Activated CD4-positive, alpha-beta T cell treated with anti-CD3 and anti-CD28 coated beads, Interleukin-2, amount 10 ng/mL, durations not matched to agents 7 days and 5 days (primary cell): ENCODE measurements at regions not wholly inside any gene's neighbourhood (a gene's known extent, or its start where the extent isn't known, plus 50 kb on each side); places are given as distances from the start of the nearest gene placed in this dataset.
"Not testable (repeated sequence)": the region's sequence is repeated elsewhere in the genome, so short reads cannot be mapped to it uniquely, and the experiment has no call there.

Source experiments
- CTCF ChIA-PET: fragments of 350-600 bp; sonication (Branson Sonifier 250); formaldehyde crosslinking; loops from one replicate; lab custom pipeline; 2021; ENCODE audit warnings: antibody characterized with exemption; lab: Charles Lee
- POLR2A ChIA-PET: fragments of 350-600 bp; sonication (Branson Sonifier 250); formaldehyde crosslinking; loops from one replicate; lab custom pipeline; 2021; ENCODE audit warnings: antibody characterized with exemption; lab: Charles Lee
- DNase-seq: peaks from one replicate; pipeline ENCODE4 v3.0.0-alpha.2; 2020
- H3K27ac Mint-ChIP-seq: one replicate; pipeline ENCODE4 v1.8.0; 2021; ENCODE audit warnings: mild to moderate bottlenecking, moderate library complexity, mixed read lengths
- H3K27me3 Mint-ChIP-seq: one replicate; pipeline ENCODE4 v1.8.0; 2021; ENCODE audit warnings: mixed read lengths
- H3K36me3 Mint-ChIP-seq: one replicate; pipeline ENCODE4 v1.8.0; 2021; ENCODE audit warnings: low read depth, mixed read lengths
- H3K4me1 Mint-ChIP-seq: one replicate; pipeline ENCODE4 v1.8.0; 2021; ENCODE audit warnings: mixed read lengths
- H3K4me3 Mint-ChIP-seq: one replicate; pipeline ENCODE4 v1.8.0; 2021; ENCODE audit warnings: mild to moderate bottlenecking, moderate library complexity, mixed read lengths
- H3K9me3 Mint-ChIP-seq: one replicate; pipeline ENCODE4 v1.8.0; 2021; ENCODE audit warnings: mixed read lengths

DNA sequence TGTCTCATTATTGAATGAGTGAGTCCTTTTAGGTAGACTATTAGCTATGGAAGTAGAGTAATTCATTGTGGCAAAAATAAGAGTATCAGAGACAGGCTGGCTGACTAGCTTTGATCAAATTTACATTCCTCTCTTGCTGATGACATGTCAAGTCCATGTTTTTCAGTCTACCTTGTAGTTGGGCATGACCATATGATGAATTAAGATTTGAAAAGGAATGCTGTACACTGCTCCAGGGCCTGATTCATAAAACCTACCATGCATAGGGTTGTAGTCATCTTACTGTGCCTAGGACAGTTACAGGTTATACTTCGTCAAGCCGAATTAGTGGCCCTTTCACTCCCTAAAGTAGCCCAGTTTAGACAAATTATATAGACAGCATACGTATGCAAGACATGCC is 545.7 kb upstream of the MIS18BP1 start:
- Mint-ChIP-seq H3K4me3 (no peak overlapping the region), H3K9me3 (peaks cover 3% of the 10 kb centered on the region), H3K27ac (no peak overlapping the region), H3K4me1 (no peaks in the 10 kb centered on the region), H3K36me3 (no peaks in the 10 kb centered on the region), H3K27me3 (no peaks in the 10 kb centered on the region)
- ChIA-PET CTCF (no interaction called here), POLR2A (no interaction called here)
- DNase-seq, result no peak

DNA sequence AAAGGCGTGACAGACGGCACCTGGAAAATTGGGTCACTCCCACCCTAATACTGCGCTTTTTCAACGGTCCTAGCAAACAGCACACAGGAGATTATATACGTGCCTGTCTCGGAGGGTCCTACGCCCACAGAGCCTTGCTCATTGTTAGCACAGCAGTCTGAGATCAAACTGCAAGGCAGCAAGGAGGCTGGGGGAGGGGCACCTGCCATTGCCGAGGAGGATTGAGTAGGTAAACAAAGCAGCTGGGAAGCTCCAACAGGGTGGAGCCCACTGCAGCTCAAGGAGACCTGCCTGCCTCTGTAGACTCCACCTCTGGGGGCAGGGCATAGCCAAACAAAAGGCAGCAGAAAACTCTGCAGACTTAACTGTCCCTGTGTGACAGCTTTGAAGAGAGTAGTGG is 543.0 kb upstream of the MIS18BP1 start:
- H3K36me3 Mint-ChIP-seq, H3K9me3 Mint-ChIP-seq, H3K27me3 Mint-ChIP-seq, H3K27ac Mint-ChIP-seq, POLR2A ChIA-PET, DNase-seq, H3K4me3 Mint-ChIP-seq, H3K4me1 Mint-ChIP-seq, CTCF ChIA-PET: not testable (repeated sequence)

DNA sequence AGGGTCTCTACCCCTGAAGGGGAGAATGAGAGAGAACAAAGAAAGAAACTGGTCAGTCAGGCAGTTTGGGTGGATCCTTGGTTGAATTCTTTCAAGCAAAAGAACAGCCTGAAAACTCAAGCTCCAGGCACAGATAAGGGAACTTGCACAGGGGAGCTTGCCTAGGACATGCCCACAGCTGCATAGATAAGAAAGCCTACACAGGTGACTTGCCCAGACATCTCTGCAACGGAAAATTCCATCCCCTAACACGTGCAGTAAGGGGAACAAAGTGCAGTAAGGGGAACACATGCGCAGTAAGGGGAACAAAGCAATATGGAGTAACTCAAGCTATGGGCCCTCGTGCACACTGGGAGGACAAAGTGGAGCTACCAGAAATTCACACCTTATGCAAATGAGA is 540.1 kb upstream of the MIS18BP1 start:
- H3K36me3 Mint-ChIP-seq, result no peaks in the 10 kb centered on the region
- CTCF ChIA-PET, result no interaction called here
- peaks cover 10% of the 10 kb centered on the region for H3K9me3 Mint-ChIP-seq
- POLR2A ChIA-PET, result no interaction called here
- no peaks in the 10 kb centered on the region for H3K4me1 Mint-ChIP-seq
- H3K4me3 Mint-ChIP-seq, result no peak overlapping the region
- H3K27ac Mint-ChIP-seq, result no peak overlapping the region
- no peak for DNase-seq
- H3K27me3 Mint-ChIP-seq, result no peaks in the 10 kb centered on the region

DNA sequence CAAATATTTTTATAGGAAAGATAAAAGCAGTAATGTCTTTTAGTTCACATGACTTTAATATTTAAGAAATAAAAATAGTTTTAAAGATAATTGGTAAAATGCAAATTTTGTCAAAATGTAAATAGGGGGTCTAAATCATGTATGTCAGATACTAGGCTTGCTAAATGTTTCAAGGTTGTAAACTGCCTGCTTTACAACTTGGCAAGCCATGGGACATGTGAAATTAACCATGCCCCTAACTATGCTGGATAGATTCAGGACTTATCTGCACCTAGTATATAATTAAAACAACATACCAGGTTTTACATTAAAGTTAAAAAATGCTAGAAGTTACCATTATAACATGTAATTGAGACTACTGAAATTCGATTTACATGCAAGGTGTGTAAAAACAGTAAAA is 537.3 kb upstream of the MIS18BP1 start:
- CTCF ChIA-PET, result no interaction called here
- Mint-ChIP-seq H3K27ac (no peak overlapping the region), H3K4me3 (no peak overlapping the region), H3K4me1 (no peaks in the 10 kb centered on the region), H3K27me3 (no peaks in the 10 kb centered on the region), H3K9me3 (peaks cover 17% of the 10 kb centered on the region), H3K36me3 (no peaks in the 10 kb centered on the region)
- POLR2A ChIA-PET, result no interaction called here
- DNase-seq, result no peak

DNA sequence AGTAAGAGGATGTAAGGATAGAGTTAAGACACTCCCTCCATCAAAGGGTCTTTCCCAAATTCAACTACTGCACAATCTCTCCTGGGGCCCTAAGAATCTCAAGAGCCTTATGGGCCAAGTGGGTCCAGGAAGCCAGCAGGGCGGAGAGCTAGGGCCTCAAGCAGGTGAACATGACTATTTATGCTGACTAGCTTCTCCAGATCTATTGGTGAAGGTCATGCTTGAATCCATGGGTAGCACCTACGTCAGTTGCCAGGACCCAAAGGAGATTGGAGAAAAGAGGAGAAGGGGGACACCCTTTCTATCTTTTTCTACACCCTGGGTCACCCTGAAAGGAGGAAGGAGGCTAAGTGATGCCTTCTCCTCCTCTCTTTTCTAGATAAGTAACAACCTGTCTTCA is 534.2 kb upstream of the MIS18BP1 start:
- H3K9me3 Mint-ChIP-seq, result peaks cover 23% of the 10 kb centered on the region
- no peaks in the 10 kb centered on the region for H3K27me3 Mint-ChIP-seq
- no peak overlapping the region for H3K27ac Mint-ChIP-seq
- H3K4me1 Mint-ChIP-seq, result no peaks in the 10 kb centered on the region
- H3K4me3 Mint-ChIP-seq, result no peak overlapping the region
- CTCF ChIA-PET, result no interaction called here
- POLR2A ChIA-PET, result no interaction called here
- no peak for DNase-seq
- no peaks in the 10 kb centered on the region for H3K36me3 Mint-ChIP-seq

DNA sequence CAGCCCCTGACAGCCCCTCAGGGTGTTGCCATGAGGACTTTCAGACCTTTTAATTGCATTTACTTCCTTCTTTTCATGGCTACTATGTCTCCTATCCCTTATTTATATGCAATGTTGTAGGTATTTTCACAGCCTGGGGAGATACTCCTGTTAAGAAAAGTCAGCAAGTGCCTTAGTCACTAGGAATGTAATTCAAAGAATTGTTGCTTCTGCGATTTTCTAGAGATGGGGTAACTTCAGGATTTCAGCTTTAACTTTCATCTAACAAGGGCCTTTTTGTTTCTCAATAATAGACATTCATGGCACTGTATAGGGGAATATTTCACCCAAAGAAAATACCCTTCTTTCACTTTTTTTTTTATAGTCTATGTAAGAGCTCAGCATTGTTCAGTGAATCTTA is 533.3 kb upstream of the MIS18BP1 start:
- Mint-ChIP-seq H3K27me3 (no peaks in the 10 kb centered on the region), H3K4me1 (no peaks in the 10 kb centered on the region), H3K36me3 (no peaks in the 10 kb centered on the region), H3K9me3 (peaks cover 23% of the 10 kb centered on the region), H3K27ac (no peak overlapping the region), H3K4me3 (no peak overlapping the region)
- POLR2A ChIA-PET, result no interaction called here
- DNase-seq, result no peak
- CTCF ChIA-PET, result no interaction called here

DNA sequence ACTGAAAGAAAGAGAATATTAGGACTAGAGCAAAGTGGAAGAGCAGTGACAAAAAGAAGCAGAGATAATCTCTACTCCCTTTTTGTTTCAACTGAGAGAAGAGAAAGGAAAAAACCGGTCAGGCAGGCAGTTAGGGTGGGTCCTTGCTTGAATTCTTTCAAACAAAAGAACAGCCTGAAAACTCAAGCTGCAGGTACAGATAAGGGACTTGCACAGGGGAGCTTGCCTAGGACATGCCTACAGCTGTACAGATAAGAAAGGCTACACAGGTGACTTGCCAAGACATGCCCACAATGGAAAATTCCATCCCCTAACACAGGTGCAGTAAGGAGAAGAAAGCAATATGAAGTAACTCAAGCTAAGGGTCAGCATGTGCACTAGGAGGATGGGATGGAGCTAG is 532.2 kb upstream of the MIS18BP1 start:
- Mint-ChIP-seq H3K9me3 (peaks cover 29% of the 10 kb centered on the region), H3K4me1 (no peaks in the 10 kb centered on the region)

DNA sequence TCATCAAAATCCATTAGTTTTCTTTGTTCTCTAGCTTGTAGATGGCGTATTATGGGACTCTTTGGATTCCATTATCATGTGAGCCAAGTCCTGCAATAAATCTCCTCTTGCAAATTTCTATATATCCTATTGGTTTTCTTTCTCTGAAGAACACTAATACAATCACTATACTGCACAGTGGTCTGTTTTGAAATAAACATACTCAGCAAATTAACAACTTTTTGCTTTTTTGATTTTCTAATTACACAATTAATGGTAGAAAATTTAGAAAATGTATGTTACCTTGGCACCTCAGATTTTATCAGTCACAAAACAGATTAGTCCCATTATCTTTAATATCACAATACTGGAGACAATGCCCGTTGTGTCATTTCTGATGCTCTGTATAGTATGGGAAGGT is 513.2 kb upstream of the MIS18BP1 start:
- Mint-ChIP-seq H3K27ac (no peak overlapping the region), H3K4me3 (no peak overlapping the region), H3K36me3 (no peaks in the 10 kb centered on the region), H3K9me3 (peaks cover 7% of the 10 kb centered on the region), H3K4me1 (no peaks in the 10 kb centered on the region), H3K27me3 (no peaks in the 10 kb centered on the region)
- no peak for DNase-seq
- ChIA-PET POLR2A (no interaction called here), CTCF (no interaction called here)

More for the DNA sequence above, 532.2 kb upstream of the MIS18BP1 start:
- POLR2A ChIA-PET, result no interaction called here
- CTCF ChIA-PET, result no interaction called here
- no peak overlapping the region for H3K4me3 Mint-ChIP-seq
- no peaks in the 10 kb centered on the region for H3K36me3 Mint-ChIP-seq
- H3K27ac Mint-ChIP-seq, result no peak overlapping the region
- no peak for DNase-seq
- H3K27me3 Mint-ChIP-seq, result no peaks in the 10 kb centered on the region

DNA sequence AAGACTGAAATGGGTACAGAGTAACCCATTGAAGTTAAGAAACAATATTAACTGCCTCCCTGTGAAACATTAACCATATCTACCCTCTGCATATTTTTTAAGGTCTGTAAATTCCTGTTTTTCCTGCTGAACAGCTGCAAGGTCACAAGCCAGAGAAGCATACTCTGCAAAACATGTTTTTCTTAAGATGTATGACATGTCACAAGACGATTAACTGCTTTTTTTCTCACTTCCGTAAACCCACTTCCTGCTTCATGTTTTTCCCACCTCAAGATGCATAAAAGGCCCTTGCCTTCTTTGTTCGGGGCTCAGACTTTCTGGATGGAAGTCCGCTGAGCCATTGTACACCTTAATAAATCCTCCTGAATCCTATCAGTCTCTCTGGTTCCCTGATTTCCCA is 504.7 kb upstream of the MIS18BP1 start:
- H3K4me3 Mint-ChIP-seq, result no peak overlapping the region
- H3K36me3 Mint-ChIP-seq, result no peaks in the 10 kb centered on the region
- ChIA-PET POLR2A (no interaction called here), CTCF (no interaction called here)
- no peak overlapping the region for H3K27ac Mint-ChIP-seq
- H3K4me1 Mint-ChIP-seq, result no peaks in the 10 kb centered on the region
- H3K9me3 Mint-ChIP-seq, result peaks cover 25% of the 10 kb centered on the region
- H3K27me3 Mint-ChIP-seq, result no peaks in the 10 kb centered on the region
- no peak for DNase-seq

DNA sequence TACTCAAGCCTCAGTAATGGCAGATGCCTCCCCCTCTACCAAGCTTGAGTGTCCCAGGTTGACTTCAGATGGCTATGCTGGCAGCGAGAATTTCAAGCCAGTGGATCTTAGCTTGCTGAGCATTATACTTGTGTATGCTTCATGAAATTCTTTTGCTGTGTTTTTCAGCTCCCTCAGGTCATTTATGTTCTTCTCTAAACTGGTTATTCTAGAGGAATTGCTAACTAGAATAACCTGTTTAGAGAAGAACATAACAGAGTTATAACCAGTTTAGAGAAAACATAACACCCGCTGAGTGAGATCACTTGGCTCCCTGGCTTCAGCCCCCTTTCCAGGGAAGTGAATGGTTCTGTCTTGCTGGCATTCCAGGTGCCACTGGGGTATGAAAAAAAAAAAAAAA is 503.4 kb upstream of the MIS18BP1 start:
- H3K27me3 Mint-ChIP-seq, DNase-seq, H3K27ac Mint-ChIP-seq, CTCF ChIA-PET, H3K36me3 Mint-ChIP-seq, H3K4me3 Mint-ChIP-seq, H3K4me1 Mint-ChIP-seq: not testable (repeated sequence)
- POLR2A ChIA-PET, result interaction anchor here (0.6 kb wide), 1 partner anchor 304 kb away, joined by 4 read pairs; no protein-coding TSS in a partner anchor
- H3K9me3 Mint-ChIP-seq, result peaks cover 28% of the 10 kb centered on the region

DNA sequence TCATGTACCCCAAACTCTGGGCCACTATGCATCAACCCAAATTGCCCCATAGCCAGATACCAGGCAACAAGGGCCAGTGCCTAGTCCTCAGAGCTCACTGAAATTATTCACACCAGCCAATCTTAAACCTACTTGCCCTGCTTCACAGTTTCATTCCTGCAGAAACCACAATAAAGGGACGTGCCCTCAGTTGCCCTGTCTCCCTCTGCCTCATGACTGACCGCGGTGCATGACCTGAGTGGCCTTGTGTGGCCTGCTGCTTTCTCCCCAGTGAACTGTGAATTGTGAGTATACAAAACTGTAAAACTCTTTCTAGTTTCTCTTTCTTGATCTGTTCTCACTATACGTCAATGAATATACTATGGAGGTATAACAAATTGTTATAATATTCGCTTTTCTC is 490.9 kb upstream of the MIS18BP1 start:
- no peak overlapping the region for H3K4me3 Mint-ChIP-seq
- peaks cover 2% of the 10 kb centered on the region for H3K9me3 Mint-ChIP-seq
- no peak overlapping the region for H3K27ac Mint-ChIP-seq
- POLR2A ChIA-PET, result no interaction called here
- DNase-seq, result no peak
- H3K27me3 Mint-ChIP-seq, result no peaks in the 10 kb centered on the region
- no peaks in the 10 kb centered on the region for H3K36me3 Mint-ChIP-seq
- CTCF ChIA-PET, result no interaction called here
- no peaks in the 10 kb centered on the region for H3K4me1 Mint-ChIP-seq

DNA sequence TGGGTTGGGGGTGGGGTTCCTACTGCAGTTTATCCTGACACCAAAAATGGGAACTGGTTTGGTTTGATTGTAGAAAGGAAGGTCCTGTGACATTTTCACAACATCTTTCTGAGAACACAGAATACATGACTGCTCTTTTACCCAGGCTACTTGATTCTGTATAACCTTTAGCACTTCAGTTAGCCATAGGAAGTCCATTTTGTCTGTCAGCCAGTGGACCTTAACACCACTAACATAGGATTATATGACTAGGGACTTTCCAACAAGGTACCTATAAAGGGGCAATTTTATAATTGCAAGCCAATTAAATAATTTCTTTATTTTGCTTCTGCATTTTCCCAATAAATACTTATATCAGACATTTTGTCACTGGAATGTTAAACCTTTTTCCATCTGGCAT is 489.2 kb upstream of the MIS18BP1 start:
- Mint-ChIP-seq H3K4me3 (no peak overlapping the region), H3K27ac (no peak overlapping the region), H3K9me3 (peaks cover 9% of the 10 kb centered on the region), H3K4me1 (no peaks in the 10 kb centered on the region), H3K27me3 (no peaks in the 10 kb centered on the region), H3K36me3 (no peaks in the 10 kb centered on the region)
- ChIA-PET CTCF (no interaction called here), POLR2A (no interaction called here)
- DNase-seq, result no peak

DNA sequence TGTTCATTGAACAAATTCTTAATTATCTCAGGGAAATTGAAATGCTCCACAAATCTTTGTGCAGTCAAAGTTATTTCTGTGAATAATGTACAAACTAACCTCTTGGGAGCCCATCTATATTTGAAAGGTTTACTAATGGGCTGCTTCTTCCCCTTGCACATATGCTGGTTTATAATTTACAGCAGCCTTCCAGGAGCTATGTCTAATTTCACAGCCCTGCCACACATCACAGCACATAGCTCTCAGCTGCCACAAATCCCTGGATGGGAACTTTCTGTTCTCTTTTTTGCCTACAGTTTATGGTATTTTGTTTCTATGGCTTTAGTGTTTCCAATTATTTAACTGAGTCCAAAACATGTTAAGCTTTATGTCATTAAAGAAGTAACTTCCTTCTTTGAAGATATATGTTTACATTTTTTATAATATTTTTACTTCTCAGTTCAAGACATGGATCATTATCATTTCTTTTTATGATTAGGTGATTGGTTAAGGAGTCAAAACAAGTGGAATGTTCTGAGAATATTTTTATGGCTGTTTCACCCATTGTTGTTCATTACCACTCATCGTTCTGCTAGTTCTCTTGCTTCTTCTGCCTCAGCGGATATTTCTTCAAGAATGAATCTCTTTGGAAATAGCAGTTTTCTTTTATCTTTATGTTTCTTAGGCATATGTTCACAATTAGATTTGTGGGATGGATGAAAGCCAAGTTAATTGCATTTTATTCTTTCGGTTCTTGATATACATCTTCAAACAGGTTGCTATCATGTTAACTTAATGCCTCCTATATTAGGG is 475.6 kb upstream of the MIS18BP1 start:
- no peak overlapping the region for H3K4me3 Mint-ChIP-seq
- H3K27ac Mint-ChIP-seq, result no peak overlapping the region
- H3K36me3 Mint-ChIP-seq, result no peaks in the 10 kb centered on the region
- no peak for DNase-seq
- ChIA-PET POLR2A (no interaction called here), CTCF (no interaction called here)
- H3K9me3 Mint-ChIP-seq, result peaks cover 4% of the 10 kb centered on the region
- H3K4me1 Mint-ChIP-seq, result no peaks in the 10 kb centered on the region
- no peaks in the 10 kb centered on the region for H3K27me3 Mint-ChIP-seq

DNA sequence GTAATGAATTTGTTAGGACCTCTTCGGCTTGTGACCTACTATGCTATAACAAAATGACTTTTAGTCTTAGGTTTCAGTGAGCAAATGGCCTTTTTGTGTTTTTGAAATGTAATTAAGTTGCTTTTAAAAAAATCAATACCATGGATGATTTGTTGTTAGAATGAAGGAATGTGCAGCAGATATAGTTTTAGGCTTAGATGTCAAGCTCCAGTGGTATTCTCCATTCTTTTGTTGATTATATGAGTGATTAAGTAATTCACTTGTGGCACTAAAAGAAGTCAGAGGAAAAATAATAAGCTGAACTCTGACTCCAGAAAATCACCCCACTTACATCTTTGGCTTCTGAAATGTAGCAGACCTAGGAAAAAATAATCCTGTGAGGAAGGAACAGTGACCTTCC is 474.1 kb upstream of the MIS18BP1 start:
- no peaks in the 10 kb centered on the region for H3K9me3 Mint-ChIP-seq
- ChIA-PET POLR2A (no interaction called here), CTCF (no interaction called here)
- no peaks in the 10 kb centered on the region for H3K4me1 Mint-ChIP-seq
- DNase-seq, result no peak
- H3K4me3 Mint-ChIP-seq, result no peak overlapping the region
- H3K27me3 Mint-ChIP-seq, result no peaks in the 10 kb centered on the region
- no peaks in the 10 kb centered on the region for H3K36me3 Mint-ChIP-seq
- no peak overlapping the region for H3K27ac Mint-ChIP-seq
